Stimulated activated CD8-positive, alpha-beta memory T cell treated with anti-CD3 and anti-CD28 coated beads, Interleukin-4, amount 100 ng/mL, for 1 hour (primary cell): ENCODE measurements at regions not wholly inside any gene's neighbourhood (a gene's known extent, or its start where the extent isn't known, plus 50 kb on each side); places are given as distances from the start of the nearest gene placed in this dataset.
"Not testable (repeated sequence)": the region's sequence is repeated elsewhere in the genome, so short reads cannot be mapped to it uniquely, and the experiment has no call there.

Experiments
- DNase-seq, 2 donors: peaks; one replicate each; pipeline ENCODE4 v3.0.0-alpha.2; 2020; ENCODE audit warnings: low read depth in 2 of 2, low spot score in 1 of 2

DNA sequence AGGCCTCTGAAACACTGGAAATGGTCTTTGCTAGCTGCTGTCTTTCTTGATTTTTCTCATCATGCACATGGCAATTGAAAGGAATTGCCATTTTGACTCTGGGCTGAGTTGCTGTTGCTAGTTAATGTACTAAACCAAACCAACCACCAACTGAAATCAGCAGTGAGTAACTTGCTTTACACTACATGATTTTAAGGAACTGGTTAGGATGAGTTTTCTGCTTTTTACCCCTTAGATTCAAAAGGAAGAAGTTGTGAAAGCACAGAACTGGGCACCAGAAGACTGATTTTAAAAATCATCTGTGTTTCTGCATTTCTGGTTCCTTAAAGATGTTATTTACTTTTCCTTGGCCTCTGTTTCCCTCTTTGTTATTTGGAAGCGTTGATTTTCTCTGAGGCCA lies 361.9 kb downstream of the HLX start:
- DNase-seq = no peak

DNA sequence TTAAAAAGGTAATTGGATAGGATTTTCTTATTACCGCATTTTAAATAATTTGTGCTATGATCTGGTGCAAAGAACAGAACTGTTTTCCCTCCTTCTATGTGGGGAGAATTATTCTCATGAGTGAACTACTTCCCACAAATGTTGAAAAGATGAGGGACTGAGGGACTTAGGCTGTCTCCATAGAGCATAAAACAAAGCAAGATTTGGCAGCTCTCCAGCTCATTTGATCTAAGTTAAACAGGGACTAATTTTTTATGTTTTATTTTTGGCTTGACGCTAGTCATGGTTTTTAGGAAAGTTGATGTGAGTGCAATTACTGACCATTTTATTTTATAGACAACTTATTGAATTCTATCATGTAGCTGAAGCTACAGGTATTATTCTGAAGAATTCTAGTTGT lies 362.3 kb downstream of the HLX start:
- no peak for DNase-seq

DNA sequence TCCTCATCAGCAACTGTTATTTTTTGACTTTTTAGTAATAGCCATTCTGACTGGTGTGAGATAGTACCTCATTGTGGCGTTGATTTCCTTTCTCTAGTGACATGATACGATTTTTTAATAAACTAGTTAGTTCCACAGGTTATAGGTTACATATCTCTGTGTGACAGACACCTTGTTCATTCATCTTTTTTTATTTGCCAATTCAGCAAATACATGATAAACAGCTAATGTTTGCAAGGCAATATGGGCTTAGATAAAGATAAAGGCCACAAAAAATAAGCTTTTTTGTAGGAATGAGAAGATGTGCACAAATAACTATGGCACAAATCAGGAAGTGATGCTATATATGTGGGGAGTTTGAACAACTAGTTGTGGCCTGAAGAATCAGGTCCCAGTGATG lies 366.8 kb downstream of the HLX start:
- DNase-seq = no peak

DNA sequence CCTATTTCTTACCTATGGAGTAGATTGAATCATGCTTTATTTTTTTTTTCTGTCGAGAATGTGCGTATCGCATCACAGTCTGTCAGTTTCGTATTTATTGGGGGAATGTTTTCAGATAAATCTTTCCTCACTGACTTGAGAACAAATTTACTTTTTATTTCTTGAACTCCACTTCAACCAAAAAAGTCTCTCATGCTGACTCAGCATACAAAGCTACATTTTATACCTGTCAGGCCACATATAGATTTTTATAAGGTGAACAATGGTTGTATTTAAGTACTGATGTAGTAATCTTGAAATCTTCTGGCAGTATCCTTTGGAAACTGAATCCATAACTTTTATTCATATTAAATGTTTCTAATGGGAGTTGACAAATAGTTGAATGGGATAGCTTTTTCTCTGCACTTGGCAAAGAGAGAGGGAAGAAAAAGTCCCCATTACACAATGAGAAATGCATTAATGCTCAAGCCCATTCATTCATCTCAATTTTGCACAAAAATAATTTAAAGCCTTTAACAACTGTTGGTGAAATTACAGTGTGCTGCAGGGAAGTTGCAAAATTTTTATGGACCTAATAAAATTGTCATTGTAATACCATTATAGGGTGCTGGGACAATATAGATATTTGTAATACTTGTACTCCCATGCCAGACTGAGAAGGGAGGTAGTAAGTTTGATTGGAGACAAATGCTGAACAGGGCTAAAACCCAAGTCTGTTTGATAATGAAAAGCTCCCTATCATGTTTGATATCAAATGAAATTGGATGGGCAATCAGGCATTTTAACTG lies 367.6 kb downstream of the HLX start:
- no peak for DNase-seq

DNA sequence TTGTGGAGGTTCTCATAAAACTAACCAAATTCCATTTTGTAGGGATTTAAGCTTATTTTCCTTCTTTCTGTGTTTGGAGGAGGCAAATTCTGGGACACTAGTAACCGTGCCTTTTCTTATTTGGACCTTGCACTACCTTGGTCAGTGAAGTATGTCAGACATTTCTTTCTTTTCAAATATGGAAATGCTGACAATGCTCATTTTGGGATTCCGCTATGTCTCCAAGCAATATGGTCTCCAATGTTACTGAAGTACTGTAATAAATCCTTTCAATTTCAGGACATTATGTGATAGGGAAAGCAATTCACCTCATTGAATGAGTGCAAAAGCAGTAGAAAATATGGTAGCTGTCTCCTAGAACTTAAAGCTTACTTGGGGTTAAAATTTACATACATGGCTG lies 372.3 kb downstream of the HLX start:
- DNase-seq = no peak

DNA sequence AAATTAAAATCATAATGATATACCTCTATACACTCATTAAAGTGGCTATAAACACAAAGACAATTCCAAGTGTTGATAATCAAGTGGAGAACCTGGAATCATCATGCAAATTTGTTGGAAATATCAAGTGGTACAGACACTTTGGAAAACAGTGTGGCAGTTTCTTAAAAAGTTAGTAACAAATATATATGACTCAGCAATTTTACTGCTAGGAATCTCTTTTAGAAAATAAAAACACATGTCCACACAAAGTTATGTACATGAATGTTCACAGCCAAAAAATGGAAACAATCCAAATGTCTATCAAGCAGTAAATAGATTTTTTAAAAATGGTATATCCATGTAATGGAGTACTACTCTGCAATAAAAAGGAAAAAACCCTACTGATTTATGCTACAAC lies 375.6 kb downstream of the HLX start:
- no peak for DNase-seq

DNA sequence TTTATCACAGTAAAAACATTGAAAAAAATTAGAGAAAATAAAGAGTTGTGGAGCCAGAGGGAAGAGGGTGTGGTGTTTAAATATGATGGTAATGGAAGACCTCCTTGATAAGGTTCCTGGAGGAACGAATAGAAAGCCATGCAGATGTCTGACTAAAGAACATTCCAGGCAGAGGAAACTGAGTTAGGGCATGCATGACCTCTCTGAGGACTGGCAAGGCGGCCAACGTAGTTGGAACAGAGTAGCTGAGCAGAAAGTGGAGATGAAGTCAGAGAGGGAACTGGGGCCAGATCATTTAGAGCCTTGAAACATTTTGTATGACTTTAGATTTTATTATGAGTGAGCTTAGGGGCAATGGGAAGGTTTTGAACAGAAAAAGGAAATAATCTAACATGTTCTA lies 377.5 kb downstream of the HLX start:
- DNase-seq = no peak

DNA sequence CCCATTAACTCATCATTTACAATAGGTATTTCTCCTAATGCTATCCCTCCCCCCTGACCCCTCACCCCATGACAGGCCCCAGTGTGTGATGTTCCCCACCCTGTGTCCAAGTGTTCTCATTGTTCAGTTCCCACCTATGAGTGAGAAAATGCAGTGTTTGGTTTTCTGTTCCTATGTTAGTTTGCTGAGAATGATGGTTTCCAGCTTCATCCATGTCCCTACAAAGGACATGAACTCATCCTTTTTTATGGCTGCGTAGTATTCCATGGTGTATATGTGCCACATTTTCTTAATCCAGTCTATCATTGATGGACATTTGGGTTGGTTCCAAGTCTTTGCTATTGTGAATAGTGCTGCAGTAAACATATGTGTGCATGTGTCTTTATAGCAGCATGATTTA lies 378.3 kb downstream of the HLX start:
- not testable (repeated sequence) for DNase-seq

DNA sequence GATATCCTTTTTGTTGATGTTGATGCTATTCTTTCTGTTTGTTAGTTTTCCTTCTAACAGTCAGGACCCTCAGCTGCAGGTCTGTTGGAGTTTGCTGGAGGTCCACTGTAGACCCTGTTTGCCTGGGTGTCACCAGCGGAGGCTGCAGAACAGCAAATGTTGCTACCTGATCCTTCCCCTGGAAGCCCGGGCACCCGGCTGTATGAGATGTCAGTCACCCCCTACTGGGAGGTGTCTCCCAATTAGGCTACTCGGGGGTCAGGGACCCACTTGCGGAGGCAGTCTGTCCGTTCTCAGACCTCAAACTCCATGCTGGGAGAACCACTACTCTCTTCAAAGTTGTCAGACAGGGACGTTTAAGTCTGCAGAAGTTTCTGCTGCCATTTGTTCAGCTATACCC lies 383.4 kb downstream of the HLX start:
- DNase-seq = not testable (repeated sequence)

DNA sequence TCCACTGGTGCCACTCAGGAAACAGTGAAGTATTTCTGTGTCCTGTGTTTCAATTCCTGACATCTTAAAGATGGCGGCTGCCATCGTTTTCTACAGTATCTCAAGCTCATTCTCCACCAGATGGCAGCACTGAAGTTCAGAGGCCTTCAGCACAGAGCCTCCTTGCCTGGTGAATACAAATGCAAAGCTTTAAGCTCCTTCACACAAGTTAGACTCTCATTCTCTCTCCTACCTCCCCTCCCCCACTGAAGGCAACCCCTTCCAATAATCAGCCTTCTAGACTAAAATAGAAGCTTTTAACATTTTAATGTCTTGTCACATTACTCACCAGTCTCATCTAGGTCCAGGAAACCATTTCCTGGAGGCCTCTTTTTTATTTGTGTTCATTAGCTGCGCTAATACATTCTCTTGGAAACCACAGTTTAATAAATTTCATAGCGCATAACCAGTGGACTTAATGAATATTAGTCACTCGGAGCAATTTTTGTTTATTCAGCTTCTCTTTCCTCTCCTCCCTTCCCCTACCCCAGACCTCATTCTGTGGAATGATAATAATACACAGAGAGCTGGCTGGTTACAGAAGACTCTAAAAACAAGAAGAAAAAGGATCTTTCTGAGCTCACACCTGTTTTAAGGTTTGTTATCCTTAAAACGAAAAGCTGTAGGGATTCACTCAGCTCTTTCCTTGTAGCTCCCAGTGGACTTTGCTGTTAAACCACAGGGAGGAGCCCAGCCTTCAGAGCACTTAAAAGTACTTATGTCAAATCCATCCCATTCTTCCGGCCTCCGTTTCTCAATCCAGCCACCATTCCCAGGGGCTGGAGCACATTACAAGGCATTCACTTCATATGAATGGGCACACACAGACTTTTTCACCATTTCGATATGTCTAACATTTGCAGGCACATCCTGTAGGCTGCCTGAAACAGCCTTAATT lies 384.9 kb downstream of the HLX start:
- no peak for DNase-seq

DNA sequence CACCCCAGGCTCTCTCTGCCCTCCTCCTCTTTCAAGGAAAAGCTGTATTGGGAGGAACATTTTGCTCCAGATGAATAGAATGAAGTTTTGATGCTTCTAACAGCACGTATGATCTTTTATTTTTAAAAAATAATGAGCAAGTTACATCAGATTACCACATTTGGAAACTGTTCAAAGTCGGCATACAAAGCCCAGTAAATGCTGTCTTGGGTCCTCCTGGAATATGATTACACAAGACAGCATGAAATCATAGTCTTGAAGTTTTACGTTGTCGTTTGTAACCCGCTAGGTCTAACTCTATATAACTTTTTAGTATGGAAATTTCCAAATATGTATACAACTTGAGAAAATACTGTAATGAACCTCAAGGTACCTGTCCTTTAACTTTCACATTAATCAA lies 385.6 kb downstream of the HLX start:
- no peak for DNase-seq

DNA sequence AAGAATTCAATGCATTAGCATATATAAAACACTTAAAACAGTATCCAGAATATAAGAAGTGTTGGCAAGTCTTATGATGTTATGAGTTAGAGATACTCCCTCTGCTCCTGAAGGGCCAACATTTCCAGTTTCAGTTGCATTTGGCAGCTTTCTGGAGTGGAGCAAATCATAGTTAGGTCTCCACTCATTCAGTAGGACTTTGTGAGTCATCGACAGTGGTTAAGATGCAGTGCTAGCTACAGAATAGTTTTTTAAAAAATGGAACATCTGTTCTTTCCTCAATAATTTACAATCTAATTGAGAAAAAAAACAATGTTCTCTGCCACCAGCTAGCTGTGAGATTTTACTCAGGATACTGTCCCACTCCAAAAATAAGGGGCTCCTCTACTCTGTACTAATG lies 389.1 kb downstream of the HLX start:
- no peak for DNase-seq

DNA sequence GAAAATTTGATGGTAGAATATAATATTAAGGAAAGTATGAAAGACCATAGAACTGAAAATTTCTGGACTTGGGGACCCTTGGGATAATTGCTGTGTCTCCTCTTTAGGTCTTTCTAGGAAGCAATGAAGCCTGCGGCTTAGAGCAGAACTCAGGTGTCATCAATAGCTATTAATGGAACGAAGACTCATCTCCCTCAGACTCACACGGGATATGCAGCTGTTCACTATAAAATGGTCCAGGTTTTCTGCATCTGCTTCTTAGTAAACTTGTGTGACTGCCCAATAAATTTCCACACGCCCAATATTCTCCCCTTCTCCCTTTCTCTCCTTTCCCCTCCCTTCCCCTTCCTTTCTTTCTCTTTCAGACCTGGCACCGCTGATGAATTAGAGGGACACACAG lies 392.5 kb downstream of the HLX start:
- DNase-seq = no peak

DNA sequence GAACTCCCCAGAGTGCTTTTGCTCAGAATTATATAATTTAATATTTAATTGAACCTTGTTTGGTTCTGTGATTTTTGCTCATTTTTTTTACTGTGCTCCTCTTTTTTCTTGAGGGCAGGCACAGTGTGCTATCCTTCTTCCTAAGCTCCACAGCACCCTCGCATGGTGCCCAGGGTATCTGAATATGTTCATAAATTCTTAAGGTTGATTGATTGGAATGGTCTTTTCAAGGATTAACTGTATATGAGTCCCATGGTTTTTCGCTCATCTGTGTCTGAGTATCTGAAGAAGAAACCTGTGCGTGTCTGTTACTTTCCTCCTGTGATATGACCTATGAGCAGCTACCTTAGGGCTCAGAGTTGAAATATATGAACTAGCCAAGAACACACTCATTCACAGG lies 393.7 kb downstream of the HLX start:
- no peak for DNase-seq

DNA sequence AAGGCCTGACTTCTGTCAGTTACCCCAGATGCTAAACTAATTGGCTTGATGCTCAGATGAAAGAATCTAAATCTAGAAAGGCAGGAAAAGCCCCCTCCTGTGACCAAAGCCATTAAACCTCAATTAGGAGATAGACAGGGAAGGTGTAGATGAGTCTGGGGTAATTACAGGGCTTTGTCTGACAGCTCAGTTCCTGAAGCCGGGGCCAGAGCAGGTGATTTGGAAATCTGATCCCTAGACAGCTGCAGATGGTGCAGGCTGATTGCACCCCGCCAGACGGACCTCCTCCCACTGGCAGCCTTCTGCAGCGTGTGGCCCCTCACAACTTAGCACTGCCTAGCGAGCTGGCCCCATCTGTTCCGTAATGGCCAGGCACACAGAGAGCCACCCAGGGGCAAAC lies 395.1 kb downstream of the HLX start:
- DNase-seq = no peak

DNA sequence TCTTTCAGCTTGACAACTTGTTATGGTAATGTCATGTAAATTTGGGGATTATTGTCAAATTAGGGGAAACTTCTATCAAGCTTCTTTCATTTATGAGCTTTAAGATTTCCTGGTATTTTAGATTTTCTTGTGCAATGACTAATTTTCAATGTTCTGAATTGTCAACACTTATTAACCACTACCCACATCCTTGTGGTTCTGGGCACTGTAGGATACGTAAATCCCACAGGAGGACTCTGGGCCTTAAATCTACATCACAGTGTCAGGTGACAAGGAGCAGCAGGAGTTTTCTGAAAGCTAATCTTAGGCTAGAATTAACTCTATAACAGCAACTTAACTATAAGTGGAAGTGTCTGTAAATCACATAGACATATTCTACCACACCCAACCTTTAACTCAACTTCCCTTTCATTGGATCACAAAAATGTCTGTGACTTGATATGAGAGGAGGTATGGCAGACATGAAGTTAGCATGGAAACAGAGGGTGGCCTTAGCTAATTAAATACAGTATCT lies 397.7 kb downstream of the HLX start:
- DNase-seq = no peak

DNA sequence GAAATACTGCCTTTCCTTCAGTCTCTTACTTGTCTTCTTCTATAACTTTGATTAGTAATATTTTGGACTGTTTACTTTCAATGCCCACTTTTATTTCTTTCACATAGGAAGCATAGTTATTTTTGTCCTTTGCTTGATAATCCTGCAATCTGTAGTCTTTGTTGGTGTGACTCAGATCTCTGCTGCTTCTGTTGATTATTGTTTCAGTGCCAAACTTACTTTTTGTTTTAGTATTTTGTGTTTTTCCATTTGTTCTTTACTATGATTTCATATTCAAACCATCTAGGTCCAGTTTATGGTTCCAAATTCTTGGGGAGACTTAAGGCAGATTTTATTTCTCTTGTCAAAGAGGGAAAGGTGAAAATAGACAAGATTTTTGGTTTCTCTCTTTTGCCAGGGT lies 399.9 kb downstream of the HLX start:
- DNase-seq = no peak

DNA sequence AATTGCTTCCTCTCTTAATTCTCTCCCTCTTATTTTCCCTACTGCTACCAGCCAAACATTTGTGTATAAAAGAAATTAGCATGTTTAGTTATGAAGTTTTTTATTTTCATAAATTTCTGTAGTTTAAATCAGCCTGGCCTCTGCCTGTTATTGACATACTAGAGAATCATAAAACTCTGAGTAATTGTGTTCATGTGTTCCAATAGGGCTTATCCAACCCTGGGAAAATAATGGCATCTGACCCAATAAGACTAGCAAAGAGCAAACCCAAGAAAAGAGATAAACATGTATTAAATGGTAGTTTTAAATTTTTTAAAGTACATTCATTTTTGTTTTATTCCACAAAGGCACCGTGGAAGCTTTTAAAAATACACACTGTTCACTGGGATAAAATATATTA lies 404.3 kb downstream of the HLX start:
- no peak for DNase-seq

DNA sequence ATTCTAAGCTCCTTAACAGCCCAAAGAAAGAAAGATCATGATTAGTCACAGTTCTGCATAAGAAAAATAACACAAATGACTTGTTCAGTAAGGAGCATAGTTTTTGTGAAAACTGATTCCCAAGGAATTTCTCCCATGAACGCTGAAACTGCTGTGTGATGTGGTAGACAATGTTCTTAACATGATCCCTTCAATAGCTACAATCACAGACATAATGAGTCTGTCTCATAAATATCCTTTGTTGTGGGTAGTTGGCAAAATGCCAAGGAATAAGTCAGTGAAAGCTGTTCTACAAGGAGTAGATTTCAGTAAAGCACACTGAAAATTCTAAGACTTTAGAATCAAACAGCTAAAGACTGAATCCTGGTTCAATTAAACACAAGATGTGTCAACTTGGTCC lies 404.8 kb downstream of the HLX start:
- DNase-seq = no peak

DNA sequence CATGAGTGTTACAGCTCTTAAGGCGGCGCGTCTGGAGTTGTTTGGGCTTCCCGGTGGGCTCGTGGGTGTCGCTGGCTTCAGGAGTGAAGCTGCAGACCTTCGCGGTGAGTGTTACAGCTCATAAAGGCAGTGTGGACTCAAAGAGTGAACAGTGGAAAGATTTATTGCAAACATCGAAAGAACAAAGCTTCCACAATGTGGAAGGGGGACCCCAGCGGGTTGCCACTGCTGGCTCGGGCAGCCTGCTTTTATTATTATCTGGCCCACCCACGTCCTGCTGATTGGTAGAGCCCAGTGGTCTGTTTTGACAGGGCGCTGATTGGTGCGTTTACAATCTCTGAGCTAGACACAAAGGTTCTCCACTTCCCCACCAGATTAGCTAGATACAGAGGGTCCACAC lies 405.7 kb downstream of the HLX start:
- not testable (repeated sequence) for DNase-seq

DNA sequence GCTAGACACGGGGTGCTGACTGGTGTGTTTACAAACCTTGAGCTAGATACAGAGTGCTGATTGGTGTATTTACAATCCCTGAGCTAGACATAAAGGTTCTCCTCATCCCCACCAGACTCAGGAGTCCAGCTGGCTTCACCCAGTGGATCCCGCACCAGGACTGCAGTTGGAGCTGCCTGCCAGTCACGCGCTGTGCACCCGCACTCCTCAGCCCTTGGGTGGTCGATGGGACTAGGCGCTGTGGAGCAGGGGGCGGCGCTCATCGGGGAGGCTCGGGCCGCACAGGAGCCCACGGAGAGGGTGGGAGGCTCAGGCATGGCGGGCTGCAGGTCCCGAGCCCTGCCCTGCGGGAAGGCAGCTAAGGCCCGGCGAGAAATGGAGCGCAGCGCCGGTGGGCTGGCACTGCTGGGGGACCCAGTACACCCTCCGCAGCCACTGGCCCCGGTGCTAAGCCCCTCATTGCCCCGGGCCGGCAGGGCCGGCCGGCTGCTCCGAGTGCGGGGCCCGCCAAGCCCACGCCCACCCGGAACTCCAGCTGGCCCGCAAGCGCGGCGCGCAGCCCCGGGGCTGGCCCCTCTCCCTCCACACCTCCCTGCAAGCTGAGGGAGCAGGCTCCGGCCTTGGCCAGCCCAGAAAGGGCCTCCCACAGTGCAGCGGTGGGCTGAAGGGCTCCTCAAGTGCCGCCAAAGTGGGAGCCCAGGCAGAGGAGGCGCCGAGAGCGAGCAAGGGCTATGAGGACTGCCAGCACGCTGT lies 406.4 kb downstream of the HLX start:
- DNase-seq = not testable (repeated sequence)

DNA sequence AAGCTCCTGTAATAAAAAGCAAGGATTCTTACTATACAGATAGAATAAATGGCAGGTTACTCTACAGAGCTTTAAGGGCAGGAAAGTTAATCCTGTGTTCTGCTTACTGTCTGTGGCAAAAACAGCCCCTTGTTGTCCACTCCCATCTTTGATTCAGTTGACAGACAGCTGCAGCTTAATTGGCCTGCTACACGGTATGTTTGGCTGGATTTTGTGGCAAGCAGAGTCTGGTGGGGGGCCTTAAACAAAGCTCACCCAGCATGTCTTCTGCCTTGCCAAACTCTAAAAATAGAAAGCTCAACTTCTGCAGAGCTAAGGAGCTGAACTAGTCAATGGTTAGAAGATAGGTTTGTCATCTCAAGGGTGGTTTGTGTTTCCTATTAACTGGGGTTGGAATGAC lies 407.2 kb downstream of the HLX start:
- DNase-seq = no peak
